HG02852 (cell line): ENCODE measurements at regions not wholly inside any gene's neighbourhood (a gene's known extent, or its start where the extent isn't known, plus 50 kb on each side); places are given as distances from the start of the nearest gene placed in this dataset.

ENCODE experiments used
- ATAC-seq: cut with Tn5 transposase; IDR thresholded peaks from one replicate; pipeline ENCODE4 v1.9.1; 2021; ENCODE audit warnings: mild to moderate bottlenecking, moderate library complexity; ENCODE audit not compliant: unreplicated experiment

DNA sequence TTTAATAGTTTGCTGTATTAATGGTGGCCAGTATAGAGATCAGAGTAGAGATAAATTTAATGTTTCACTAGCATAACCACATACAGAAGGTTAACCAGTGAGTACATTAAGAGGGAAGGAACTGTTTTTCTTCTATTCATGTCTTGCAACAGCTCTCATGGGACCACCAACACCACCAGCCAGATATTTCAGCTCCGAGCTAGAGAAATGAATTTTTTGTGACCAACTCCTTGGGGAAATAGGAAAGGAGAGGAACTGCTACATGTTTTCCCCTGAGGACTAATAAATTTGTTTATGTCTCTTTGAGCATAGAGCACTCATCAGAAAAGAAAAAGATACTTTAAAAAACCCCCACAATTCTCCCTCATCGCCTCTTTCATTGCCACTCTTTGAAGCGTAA, 247.5 kb downstream of the MBNL1 start:
- no peak for ATAC-seq

DNA sequence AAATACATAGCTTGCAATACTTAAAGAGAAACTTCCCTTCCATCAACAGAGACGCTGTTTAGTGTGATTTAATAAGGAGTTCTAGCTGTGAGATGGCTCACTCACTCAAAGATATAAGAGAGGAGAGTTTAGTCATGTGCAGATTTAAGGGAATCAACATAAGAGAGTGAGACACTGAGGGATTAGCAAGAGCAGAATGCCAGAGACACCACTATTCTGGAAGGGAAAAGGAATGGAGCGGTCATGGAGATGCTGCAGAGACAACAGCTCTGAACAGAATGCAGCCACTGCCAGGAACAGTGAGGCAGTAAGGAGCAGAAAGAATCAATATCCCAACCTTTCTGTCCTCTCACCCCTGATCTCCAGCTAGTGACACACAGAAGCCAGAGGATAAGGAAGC, 248.8 kb downstream of the MBNL1 start:
- no peak for ATAC-seq

DNA sequence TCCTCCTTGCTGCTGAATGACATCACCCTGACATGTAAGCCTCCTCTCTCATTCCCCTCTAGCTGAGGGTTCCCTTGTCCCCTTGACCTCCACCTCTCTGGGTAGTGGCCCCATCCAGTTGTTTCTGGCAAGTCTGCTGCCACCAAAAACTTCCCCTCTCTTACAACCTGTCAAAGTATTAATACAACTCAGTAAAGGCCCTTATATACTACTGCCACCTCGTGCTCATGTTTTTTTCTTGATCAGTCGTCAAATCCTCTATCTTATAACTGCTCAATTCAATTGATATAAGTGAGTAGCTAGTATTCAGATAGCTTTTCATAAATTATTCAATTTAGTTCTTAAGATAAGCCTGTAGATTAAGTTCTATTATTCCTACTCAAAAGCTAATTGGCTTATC, 249.6 kb downstream of the MBNL1 start:
- no peak for ATAC-seq

DNA sequence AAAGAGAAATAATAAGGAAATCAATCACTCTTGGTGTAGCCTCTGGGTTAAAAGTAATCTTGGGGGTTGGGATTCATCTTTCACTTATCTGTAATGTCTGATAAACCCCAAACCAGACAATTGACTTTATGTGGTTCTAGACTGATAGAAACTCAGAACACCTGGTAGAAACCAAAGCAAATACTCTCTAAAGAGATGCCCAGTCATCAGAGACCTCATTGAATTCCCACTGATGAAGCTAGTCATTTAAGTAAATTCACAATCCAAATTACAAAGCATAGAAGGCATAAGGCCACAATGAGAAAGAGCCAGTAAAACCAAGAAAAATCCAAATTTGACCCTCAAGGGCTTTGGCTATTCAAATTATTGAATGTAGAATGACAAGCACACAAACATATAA, 250.6 kb downstream of the MBNL1 start:
- ATAC-seq, result peak; percentile 58

DNA sequence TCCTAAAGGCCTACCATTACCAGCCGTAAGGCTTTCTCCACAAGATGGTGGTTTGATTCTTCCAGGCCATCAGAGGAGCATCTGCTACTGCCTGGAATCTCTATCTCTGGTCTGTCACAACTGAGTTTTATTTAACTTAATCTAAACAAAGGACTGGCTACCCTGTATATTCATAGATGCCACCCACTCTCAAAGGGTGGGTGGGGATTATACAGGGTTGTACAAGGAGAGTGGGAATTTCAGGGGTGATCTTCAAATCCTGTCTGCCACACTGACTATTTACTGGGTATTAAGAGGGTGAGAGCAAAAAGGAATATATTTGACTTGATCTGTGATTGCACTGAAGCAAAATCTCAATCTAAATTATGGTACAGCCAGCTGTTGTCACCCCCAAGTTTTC, 253.3 kb downstream of the MBNL1 start:
- no peak for ATAC-seq

DNA sequence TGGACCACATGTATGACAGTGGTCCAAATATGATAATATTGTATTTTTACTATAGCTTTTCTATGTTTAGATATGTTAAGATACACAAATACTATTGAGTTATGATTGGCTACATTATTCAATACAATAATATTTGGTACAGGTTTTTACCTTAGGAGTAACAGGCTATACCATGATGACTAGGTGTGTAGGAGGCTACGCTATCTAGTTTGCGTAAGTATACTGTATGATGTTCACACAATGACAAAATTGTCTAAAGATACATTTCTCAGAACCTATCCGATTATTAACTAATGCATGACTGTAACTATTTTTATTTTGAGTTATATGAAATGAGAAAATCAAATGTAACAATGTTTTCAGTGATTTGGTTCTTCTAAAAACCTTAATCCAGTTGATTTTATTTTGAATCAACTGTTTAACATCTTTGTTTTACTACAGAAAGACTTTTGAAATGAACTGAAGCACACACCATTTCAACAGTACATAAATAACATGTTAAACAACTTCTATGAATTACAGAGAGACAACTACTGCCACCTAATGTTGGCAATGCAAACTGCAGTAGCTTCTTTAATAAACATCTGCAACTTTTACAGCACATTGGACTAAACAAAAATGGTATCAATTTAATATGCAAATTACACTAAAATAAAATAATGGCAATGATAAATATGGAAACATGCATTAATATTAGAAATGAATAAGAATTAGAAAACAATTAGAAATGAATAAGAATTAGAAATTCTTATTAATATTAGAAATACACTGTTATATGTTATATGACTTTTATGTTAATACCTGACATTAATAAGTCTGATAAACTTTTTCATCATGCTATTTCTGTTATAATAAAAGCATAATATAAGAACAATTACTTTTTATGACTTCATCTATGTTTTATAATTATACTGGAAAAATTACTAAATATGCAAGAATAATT, 255.7 kb downstream of the MBNL1 start:
- ATAC-seq, result peak; percentile 79

DNA sequence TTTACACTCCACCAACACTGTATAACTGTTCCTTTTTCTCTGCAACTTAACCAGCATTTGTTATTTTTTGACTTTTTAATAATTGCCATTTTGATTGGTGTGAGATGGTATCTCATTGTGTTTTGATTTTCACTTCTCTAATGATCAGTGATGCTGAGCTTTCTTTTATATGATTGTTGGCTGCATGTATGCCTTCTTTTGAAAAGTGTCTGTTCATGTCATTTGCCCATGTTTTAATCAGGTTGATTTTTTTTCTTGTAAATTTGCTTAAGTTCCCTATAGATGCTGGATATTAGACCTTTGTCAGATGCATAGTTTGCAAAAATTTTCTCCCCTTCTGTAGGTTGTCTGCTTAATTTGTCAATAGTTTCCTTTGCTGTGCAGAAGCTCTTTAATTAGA, 263.0 kb downstream of the MBNL1 start:
- no peak for ATAC-seq

DNA sequence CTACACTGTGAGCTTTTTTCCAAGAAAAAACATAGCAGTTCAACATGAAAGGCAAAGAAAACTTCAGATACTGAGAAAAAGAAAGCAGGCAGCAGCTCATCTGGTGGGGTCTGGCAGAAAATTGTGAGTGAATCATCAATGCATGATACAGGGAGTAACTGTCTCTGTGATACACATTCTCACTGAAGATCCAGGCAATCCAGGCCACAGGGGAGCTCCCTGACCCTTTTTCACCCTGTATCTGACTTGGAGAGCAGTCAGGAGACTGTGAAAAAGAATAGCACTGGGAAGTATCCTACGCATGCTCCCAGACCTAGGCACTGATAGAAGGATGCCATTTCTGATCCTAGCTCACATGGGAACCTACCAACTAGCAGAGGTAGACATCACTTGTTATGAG, 269.8 kb downstream of the MBNL1 start:
- no peak for ATAC-seq

DNA sequence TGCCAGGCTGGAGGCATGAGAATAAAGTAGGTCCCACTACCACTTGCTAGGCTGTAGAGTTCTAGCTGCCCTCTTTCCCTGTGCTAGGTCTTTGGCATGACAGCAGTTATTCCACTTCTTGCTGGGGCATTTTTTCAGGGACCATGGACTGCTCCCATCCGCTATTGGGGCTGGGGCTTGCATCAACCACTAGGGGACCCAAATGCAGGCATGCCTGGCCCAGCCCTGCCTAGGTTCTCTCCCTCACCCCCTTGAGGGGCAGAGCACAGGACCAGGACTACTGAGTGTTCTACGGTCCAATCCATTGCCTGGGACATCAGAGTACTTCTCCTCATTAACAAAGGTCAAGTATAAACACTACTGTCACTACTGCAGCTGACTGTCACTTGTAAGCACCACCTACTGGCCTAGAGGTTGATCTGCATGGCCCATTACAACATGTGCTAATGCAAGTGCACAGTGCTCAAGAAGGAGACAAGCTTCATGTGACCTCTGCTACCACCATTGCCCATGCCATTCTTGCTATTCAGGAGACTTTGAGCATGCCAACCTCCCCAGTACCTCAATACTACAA, 270.5 kb downstream of the MBNL1 start:
- ATAC-seq, result no peak

DNA sequence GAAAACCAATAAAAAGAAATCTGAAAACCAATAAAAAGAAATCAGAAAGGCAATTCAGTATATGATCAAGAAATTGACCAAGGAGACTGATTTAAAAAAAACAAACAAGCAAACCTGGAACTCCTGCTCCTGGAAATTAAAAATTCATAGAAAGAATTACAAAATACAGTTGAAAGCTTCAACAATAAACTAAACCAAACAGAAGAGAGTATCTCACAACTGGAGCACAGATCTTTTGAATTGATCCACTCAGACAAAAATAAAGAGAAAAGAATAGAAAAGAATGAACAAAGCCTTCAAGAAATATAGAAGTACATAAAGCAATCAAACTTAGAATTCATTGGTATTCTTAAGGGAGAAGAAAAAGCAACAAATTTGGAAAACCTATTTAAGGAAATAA, 271.4 kb downstream of the MBNL1 start:
- ATAC-seq, result no peak

DNA sequence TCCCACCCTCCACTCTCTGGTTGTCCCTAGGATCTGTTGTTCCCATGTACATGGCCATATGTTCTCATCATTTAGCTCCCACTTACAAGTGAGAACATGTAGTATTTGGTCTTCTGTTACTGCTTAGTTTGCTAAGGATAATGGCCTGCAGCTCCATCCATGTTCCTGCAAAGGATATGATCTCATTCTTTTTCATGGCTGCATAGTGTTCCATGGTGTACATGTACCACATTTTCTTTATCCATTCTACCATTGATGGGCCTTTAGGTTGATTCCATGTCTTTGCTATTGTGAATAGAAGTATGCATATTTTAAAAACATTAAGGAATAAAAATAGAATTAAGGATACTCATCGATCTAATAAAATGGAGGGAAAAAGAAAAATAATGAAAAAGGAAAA, 278.4 kb downstream of the MBNL1 start:
- no peak for ATAC-seq

DNA sequence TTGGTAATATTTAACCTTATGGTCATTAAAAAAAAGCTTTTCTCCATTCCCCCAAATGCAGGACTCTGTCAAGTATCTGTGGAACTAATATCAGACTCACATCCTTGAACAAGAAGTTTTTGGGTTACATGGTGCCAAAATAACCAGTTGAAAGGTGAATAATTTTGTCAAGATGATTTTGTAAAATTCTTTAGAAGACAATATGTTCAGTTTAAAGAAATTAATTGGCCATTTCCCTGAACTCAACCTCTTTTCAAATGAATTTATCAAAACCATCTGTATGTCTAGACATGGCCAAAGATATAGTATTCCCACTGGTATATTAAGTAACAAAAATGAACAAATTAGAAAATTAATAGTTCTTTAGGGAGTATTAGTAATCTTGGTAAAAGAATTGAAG, 280.5 kb downstream of the MBNL1 start:
- no peak for ATAC-seq

DNA sequence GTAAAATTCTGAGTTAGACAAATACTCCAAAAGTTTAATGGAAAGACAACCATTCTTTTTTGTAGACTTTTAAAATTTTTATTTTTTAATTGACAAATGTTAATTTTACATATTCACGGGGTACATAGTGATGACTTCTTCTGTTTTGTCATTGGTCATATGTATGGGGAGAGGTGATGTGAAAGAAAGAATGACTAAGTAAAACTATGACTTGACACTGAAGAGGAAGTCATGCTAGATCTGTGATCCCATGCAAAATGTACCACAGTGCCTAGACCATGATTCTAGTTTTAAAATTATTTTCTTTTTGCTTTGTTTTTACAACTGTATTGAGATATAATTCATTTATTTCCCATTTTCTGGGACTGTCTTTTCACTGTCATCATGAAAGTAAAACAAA, 281.6 kb downstream of the MBNL1 start:
- no peak for ATAC-seq

DNA sequence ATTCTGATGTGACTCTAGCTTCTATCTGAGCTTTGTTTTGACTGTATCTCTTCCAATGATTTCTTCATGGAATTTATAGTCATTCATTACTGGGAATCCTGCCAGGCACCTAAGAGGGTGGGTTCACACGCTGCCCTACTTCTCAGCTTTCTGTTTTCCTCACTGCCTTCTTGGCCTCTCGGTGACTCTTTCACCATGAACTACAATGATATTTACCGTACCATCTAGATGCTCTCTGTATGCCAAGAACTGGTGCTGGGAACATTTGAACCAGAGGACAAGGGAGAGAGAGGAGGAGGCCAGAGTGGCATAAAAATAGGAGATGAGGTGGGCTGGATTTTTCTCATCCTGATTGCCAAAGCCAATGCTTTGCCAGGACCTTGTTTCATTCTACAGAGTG, 280.0 kb upstream of the P2RY1 start:
- no peak for ATAC-seq

DNA sequence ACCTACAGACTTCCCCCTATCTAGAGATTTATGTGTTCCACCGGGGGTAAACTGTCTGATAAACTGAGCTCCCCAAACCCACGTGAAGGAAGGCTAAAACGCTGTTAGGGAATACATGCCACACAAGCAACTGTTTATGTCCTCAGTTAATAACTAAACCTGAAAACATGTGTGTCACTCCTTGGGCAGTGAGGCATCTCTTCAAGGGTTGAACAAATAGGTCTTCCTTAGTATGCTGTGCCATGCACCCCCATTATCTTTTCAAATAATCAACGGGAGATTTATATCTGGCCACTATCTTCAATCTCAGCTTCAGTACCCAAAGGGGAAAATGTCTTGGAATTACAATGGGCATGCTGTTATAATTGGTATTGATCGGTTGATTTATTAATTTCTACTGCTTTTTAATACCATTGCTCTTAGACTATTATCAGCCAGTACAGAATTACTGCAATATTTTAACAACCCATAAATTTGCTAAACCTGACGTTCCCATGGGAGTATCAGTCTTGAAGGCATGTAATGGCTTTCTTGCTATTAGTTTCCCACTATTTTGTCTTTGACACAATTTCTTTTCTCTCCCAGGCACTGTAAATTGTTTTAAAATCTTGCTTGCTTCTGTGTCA, 279.2 kb upstream of the P2RY1 start:
- no peak for ATAC-seq

DNA sequence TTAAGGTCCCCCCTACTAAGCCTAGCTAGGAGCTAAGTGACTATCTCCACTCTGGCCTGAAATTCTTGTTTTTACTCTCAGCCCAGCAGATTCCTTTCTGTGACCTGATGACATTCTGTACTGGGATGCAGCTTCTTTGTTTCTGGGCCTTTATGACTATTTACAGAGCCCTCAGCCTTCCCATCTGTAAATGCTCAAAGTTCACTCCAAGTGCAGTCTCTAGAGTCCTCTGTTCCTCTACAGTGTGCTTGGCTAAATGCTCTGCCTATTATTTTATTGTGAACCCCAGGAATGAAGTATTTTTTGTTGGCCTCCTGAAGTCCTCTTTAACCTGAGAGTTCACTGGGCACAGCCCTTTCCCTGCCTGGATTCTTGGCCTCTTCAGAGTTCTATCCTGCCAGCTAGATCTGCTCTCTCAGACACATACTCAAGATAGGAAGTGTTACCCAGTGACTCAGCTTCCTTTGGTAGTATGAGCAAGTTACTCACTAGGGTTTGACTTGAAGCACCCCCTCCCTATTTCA, 278.1 kb upstream of the P2RY1 start:
- peak; percentile 70 for ATAC-seq

DNA sequence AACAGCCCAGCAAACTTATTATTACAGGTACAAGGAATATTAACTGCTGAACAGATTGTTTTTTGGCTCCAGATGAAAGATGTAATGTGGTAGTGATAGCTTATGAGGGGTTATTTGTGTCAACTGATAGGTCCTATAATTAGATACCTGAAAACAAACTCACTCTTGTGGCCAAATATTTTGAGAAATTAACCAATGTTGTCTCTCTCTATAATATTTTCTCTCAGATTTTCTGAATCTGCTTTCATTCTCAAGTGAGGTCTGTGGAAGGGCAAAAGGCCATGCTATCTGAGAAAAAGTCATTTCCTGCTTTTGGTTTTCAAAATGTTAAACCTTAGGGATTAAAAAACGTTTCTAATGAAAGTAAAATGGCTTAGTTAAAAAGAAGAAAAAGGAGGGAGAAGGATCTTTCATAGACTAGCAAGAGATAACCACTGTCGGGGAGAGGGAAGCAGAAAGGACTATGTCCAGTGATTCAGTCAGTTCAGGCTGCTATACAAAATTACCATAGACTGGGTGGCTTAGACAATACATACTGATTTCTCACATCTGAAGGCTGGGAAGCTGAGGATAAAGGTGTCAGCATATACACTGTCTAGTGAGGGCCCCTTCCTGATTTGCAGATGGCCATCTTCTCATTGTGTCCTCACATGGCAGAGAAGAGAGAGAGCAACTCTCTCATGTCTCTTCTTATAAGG, 277.5 kb upstream of the P2RY1 start:
- peak; percentile 55 for ATAC-seq

DNA sequence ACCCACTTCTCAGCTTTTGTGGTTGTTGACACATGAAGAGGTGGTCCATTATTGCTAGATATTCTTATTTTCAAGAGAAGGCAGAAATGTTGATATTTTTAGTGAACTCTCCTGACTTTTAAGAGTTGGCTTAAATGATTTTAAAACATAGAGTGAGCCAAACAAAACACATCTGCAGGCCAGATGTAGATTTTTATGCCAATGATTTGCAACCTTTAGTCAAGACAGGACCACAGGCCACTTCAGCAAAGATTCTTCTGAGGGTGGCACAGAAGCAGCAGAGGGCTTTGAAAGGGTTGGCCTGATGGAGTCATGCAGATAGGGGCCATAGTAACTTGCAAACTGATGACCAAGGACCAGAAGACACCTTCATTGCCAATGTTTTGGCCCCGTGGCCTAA, 276.5 kb upstream of the P2RY1 start:
- no peak for ATAC-seq

DNA sequence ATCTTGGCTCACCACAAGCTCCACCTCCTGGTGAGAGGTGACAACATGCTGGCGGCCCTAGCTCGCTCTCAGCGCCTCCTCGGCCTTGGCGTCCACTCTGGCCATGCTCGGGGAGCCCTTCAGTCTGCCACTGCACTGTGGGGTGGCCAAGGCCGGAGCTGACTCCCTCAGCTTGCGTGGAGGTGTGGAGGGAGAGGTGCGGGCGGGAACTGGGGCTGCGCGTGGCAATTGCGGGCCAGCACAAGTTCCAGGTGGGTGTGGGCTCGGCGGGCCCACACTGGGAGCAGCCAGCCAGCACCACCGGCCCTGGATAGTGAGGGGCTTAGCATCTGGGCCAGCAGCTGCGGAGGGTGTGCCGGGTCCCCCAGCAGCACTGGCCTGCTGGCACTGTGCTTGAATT, 275.7 kb upstream of the P2RY1 start:
- ATAC-seq, result no peak

DNA sequence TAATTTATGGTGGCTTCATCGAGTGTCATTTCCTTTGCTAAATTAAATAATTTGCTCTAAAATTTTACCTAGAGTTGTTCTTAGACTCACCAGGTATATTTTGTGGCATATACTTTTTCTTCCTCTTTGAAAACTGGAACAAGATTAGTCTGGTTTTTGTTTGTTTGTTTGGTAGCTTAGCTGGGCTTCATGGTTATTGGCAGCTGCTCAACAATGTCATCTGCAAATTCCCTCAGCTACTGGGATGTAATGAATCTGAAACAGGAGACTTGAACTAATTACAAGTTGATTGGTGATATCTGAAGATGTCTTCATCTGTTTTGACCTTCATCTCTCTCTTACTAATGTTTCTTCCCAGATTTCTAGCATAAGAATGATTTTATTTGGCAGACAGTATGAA, 270.5 kb upstream of the P2RY1 start:
- ATAC-seq, result no peak

DNA sequence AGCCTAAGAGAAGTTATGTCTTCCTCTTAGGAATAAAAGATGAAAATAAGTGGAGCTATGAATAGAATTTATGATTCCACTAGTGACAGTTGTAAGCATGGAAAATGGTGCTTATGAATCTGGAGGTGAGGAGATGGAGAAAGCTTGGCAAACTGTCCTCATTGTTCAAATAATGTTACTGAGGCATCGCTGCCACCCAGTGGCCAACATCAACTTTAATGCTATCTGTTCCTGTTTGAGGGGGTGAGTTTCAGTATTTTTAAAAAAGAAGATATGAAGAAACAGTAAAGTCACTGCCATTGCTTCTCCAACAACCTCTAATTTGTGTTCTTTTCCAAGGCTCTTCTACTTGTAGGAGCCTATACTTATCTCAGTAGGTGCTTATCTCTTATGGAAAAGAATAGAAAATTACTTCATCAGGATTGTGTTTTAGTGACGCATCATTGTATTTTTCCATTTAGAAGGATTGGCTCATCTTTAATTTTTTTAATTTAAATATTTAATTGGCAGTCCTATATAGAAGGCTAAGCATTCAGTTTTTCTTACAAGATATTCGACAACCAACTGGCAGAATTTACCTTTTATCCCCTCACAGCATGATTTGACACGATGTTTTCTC, 260.4 kb upstream of the P2RY1 start:
- peak; percentile 69 for ATAC-seq
